ENCODE measurements at regions not wholly inside any gene's neighbourhood (a gene's known extent, or its start where the extent isn't known, plus 50 kb on each side); places are given as distances from the start of the nearest gene placed in this dataset.

- H3K27ac ChIP-seq (ENCODE audit: low read length), result no peak overlapping the region
- no peak overlapping the region for H3K9ac ChIP-seq (ENCODE audit: low read length)
- no peaks in the 10 kb centered on the region for H4K20me1 ChIP-seq (ENCODE audit: insufficient read depth, low read length)
- H3K79me2 ChIP-seq (ENCODE audit: low read length), result no peaks in the 10 kb centered on the region
- H3K9me3 ChIP-seq (ENCODE audit: insufficient read depth, low read length), result no peaks in the 10 kb centered on the region
- H3K4me3 ChIP-seq (ENCODE audit: low read length), result no peak overlapping the region
- H3K4me2 ChIP-seq (ENCODE audit: low read length), result no peak overlapping the region
- TF ChIP-seq EZH2phosphoT487 (IDR thresholded peaks at IDR 0.05; ENCODE audit: low read depth), result no peak
- no peak overlapping the region for H2AFZ ChIP-seq (ENCODE audit: low read depth, low read length)
- no peaks in the 10 kb centered on the region for H3K4me1 ChIP-seq (ENCODE audit: low read length)
- H3K27me3 ChIP-seq (ENCODE audit: low read depth, low read length), result no peaks in the 10 kb centered on the region
- no peaks in the 10 kb centered on the region for H3K36me3 ChIP-seq (replicated peaks; ENCODE audit: low read depth, low read length)
Measured at GRCh38 chr12:90193500-90193899, 484.9 kb upstream of the ATP2B1 start.

GRCh38 chr12:90188857-90189256 lies 480.2 kb upstream of the ATP2B1 start:
- Histone ChIP-seq H3K9ac (ENCODE audit: low read length) (no peak overlapping the region), H3K27me3 (ENCODE audit: low read depth, low read length) (no peaks in the 10 kb centered on the region), H4K20me1 (ENCODE audit: insufficient read depth, low read length) (no peaks in the 10 kb centered on the region), H2AFZ (ENCODE audit: low read depth, low read length) (no peak overlapping the region), H3K9me3 (ENCODE audit: insufficient read depth, low read length) (no peaks in the 10 kb centered on the region), H3K36me3 (replicated peaks; ENCODE audit: low read depth, low read length) (no peaks in the 10 kb centered on the region), H3K4me2 (ENCODE audit: low read length) (no peak overlapping the region), H3K27ac (ENCODE audit: low read length) (no peak overlapping the region), H3K4me1 (ENCODE audit: low read length) (no peaks in the 10 kb centered on the region), H3K4me3 (ENCODE audit: low read length) (no peak overlapping the region), H3K79me2 (ENCODE audit: low read length) (no peaks in the 10 kb centered on the region)
- TF ChIP-seq CTCF (IDR thresholded peaks at IDR 0.05; ENCODE audit: low read depth, low read length) (no peak), EZH2phosphoT487 (IDR thresholded peaks at IDR 0.05; ENCODE audit: low read depth) (no peak)

GRCh38 chr12:90183201-90183600 lies 474.6 kb upstream of the ATP2B1 start:
- no peaks in the 10 kb centered on the region for H3K27me3 ChIP-seq (ENCODE audit: low read depth, low read length)
- H3K4me2 ChIP-seq (ENCODE audit: low read length), result no peak overlapping the region
- no peaks in the 10 kb centered on the region for H3K4me1 ChIP-seq (ENCODE audit: low read length)
- no peaks in the 10 kb centered on the region for H3K36me3 ChIP-seq (replicated peaks; ENCODE audit: low read depth, low read length)
- no peak overlapping the region for H3K9ac ChIP-seq (ENCODE audit: low read length)
- H3K9me3 ChIP-seq (ENCODE audit: insufficient read depth, low read length), result no peaks in the 10 kb centered on the region
- no peaks in the 10 kb centered on the region for H3K79me2 ChIP-seq (ENCODE audit: low read length)
- no peaks in the 10 kb centered on the region for H4K20me1 ChIP-seq (ENCODE audit: insufficient read depth, low read length)
- no peak overlapping the region for H2AFZ ChIP-seq (ENCODE audit: low read depth, low read length)
- no peak overlapping the region for H3K4me3 ChIP-seq (ENCODE audit: low read length)
- no peak overlapping the region for H3K27ac ChIP-seq (ENCODE audit: low read length)
- TF ChIP-seq EZH2phosphoT487 (IDR thresholded peaks at IDR 0.05; ENCODE audit: low read depth) (no peak), CTCF (IDR thresholded peaks at IDR 0.05; ENCODE audit: low read depth, low read length) (no peak)

GRCh38 chr12:90181216-90181615 lies 472.6 kb upstream of the ATP2B1 start:
- Histone ChIP-seq H3K27ac (ENCODE audit: low read length) (no peak overlapping the region), H3K4me2 (ENCODE audit: low read length) (no peak overlapping the region), H2AFZ (ENCODE audit: low read depth, low read length) (no peak overlapping the region), H3K79me2 (ENCODE audit: low read length) (no peaks in the 10 kb centered on the region), H3K27me3 (ENCODE audit: low read depth, low read length) (no peaks in the 10 kb centered on the region), H3K4me1 (ENCODE audit: low read length) (no peaks in the 10 kb centered on the region), H3K4me3 (ENCODE audit: low read length) (no peak overlapping the region), H3K9me3 (ENCODE audit: insufficient read depth, low read length) (no peaks in the 10 kb centered on the region), H3K36me3 (replicated peaks; ENCODE audit: low read depth, low read length) (no peaks in the 10 kb centered on the region), H4K20me1 (ENCODE audit: insufficient read depth, low read length) (no peaks in the 10 kb centered on the region), H3K9ac (ENCODE audit: low read length) (no peak overlapping the region)
- TF ChIP-seq CTCF (IDR thresholded peaks at IDR 0.05; ENCODE audit: low read depth, low read length) (no peak), EZH2phosphoT487 (IDR thresholded peaks at IDR 0.05; ENCODE audit: low read depth) (no peak)

GRCh38 chr12:90174956-90175355 lies 466.3 kb upstream of the ATP2B1 start:
- H3K36me3 ChIP-seq (replicated peaks; ENCODE audit: low read depth, low read length), result no peaks in the 10 kb centered on the region
- no peak overlapping the region for H3K4me2 ChIP-seq (ENCODE audit: low read length)
- no peak overlapping the region for H3K27ac ChIP-seq (ENCODE audit: low read length)
- no peak overlapping the region for H3K4me3 ChIP-seq (ENCODE audit: low read length)
- H3K9me3 ChIP-seq (ENCODE audit: insufficient read depth, low read length), result no peaks in the 10 kb centered on the region
- no peaks in the 10 kb centered on the region for H3K4me1 ChIP-seq (ENCODE audit: low read length)
- no peaks in the 10 kb centered on the region for H3K79me2 ChIP-seq (ENCODE audit: low read length)
- no peak for TF ChIP-seq EZH2phosphoT487 (IDR thresholded peaks at IDR 0.05; ENCODE audit: low read depth)
- no peak for TF ChIP-seq CTCF (IDR thresholded peaks at IDR 0.05; ENCODE audit: low read depth, low read length)
- no peaks in the 10 kb centered on the region for H4K20me1 ChIP-seq (ENCODE audit: insufficient read depth, low read length)
- no peak overlapping the region for H3K9ac ChIP-seq (ENCODE audit: low read length)
- no peaks in the 10 kb centered on the region for H3K27me3 ChIP-seq (ENCODE audit: low read depth, low read length)
- H2AFZ ChIP-seq (ENCODE audit: low read depth, low read length), result no peak overlapping the region
